ENCODE measurements at regions not wholly inside any gene's neighbourhood (a gene's known extent, or its start where the extent isn't known, plus 50 kb on each side); places are given as distances from the start of the nearest gene placed in this dataset.

GRCh38 chr6:102474041-102474807, 1080.7 kb downstream of the GRIK2 start:
- DNase-seq, result peak; percentile 95

- no peak for DNase-seq
Observed at GRCh38 chr6:102458990-102459389, 1065.5 kb downstream of the GRIK2 start.

GRCh38 chr6:102438171-102438570, 1044.7 kb downstream of the GRIK2 start:
- DNase-seq, result no peak

GRCh38 chr6:102417368-102417998, 1024.0 kb downstream of the GRIK2 start:
- DNase-seq, result peak; percentile 97

GRCh38 chr6:102415891-102416290, 1022.4 kb downstream of the GRIK2 start:
- no peak for DNase-seq

GRCh38 chr6:102411796-102412195, 1018.3 kb downstream of the GRIK2 start:
- no peak for DNase-seq

- DNase-seq, result no peak
Observed at GRCh38 chr6:102407886-102408741, 1014.6 kb downstream of the GRIK2 start.

GRCh38 chr6:102405860-102406259, 1012.4 kb downstream of the GRIK2 start:
- no peak for DNase-seq

- peak; percentile 58 for DNase-seq
Observed at GRCh38 chr6:102402635-102403329, 1009.3 kb downstream of the GRIK2 start.

GRCh38 chr6:102398788-102399390, 1005.4 kb downstream of the GRIK2 start:
- no peak for DNase-seq

GRCh38 chr6:102390541-102390940, 997.0 kb downstream of the GRIK2 start:
- DNase-seq, result peak; percentile 44

- DNase-seq, result no peak
Observed at GRCh38 chr6:102389994-102390393, 996.5 kb downstream of the GRIK2 start.

GRCh38 chr6:102387326-102388033, 994.0 kb downstream of the GRIK2 start:
- no peak for DNase-seq

- no peak for DNase-seq
Observed at GRCh38 chr6:102381203-102381602, 987.7 kb downstream of the GRIK2 start.

- DNase-seq, result no peak
Observed at GRCh38 chr6:102356170-102356569, 962.7 kb downstream of the GRIK2 start.

- no peak for DNase-seq
Observed at GRCh38 chr6:102355578-102355977, 962.1 kb downstream of the GRIK2 start.

GRCh38 chr6:102352552-102352951, 959.0 kb downstream of the GRIK2 start:
- DNase-seq, result no peak

GRCh38 chr6:102344769-102345168, 951.3 kb downstream of the GRIK2 start:
- no peak for DNase-seq

GRCh38 chr6:102340311-102340710, 946.8 kb downstream of the GRIK2 start:
- no peak for DNase-seq

GRCh38 chr6:102333736-102334135, 940.2 kb downstream of the GRIK2 start:
- DNase-seq, result no peak

GRCh38 chr6:102327697-102328225, 934.3 kb downstream of the GRIK2 start:
- DNase-seq, result no peak

GRCh38 chr6:102313699-102314098, 920.2 kb downstream of the GRIK2 start:
- DNase-seq, result no peak
